HCT116 (cell line): ENCODE measurements at regions not wholly inside any gene's neighbourhood (a gene's known extent, or its start where the extent isn't known, plus 50 kb on each side); places are given as distances from the start of the nearest gene placed in this dataset.

ENCODE experiments used
- ATAC-seq: fragments of 200-7000 bp; cut with Tn5 transposase; 2 replicates; pipeline ENCODE4 v1.9.1; 2020; ENCODE audit warnings: mild to moderate bottlenecking, moderate library complexity
- BruUV-seq: library from RNA; stranded (reverse); fragments of 400-500 nt; replicated peaks from 2 replicates; lab custom pipeline; 2021; lab: Mats Ljungman, UMichigan
- CTCF ChIA-PET: fragments of 300-600 bp; sonication (Branson Sonifier 250); formaldehyde crosslinking; loops from one replicate; lab custom pipeline; 2021; ENCODE audit warnings: antibody characterized with exemption; lab: Charles Lee
- POLR2A ChIA-PET: fragments of 300-600, 350-600 bp; sonication (Branson Sonifier 250); formaldehyde crosslinking; loops from one replicate; lab custom pipeline; 2021; ENCODE audit warnings: antibody characterized with exemption; lab: Charles Lee
- RAD21 ChIA-PET, 2 experiments: fragments of 300-600 bp; sonication (Branson Sonifier 250); formaldehyde crosslinking; loops; one replicate each; lab custom pipeline; 2023; ENCODE audit warnings: low total read pairs in 2 of 2; ENCODE audit not compliant: uncharacterized antibody in 2 of 2, unreplicated experiment in 2 of 2, low non-redundant PET in 1 of 2; lab: Charles Lee
- DNase-seq: peaks from one replicate; pipeline ENCODE4 v3.0.0-alpha.2; 2010; ENCODE audit warnings: low read depth, low spot score
- H2AFZ ChIP-seq: fragments of 200-600 bp; shearing (Covaris generic), sonication (generic); 2 replicates; pipeline ENCODE4 v1.6.1; 2017; ENCODE audit warnings: low read depth, mixed run types, mixed read lengths, antibody characterized with exemption, low read length; ENCODE audit not compliant: poor library complexity, severe bottlenecking
- H3K27ac ChIP-seq: 2 replicates; pipeline ENCODE4 v1.5.1; 2012; ENCODE audit warnings: low read depth, low read length
- H3K27me3 ChIP-seq: fragments of 200-600 bp; sonication (generic); 2 replicates; pipeline ENCODE4 v1.6.1; 2016; ENCODE audit warnings: mixed run types, low read length, mixed read lengths; ENCODE audit not compliant: insufficient read depth
- H3K36me3 ChIP-seq, 2 experiments: fragments of 200-500 bp in 1 of 2; fragments of 200-600 bp in 1 of 2; sonication (Bioruptor generic) in 1 of 2; sonication (generic) in 1 of 2; 2 replicates each; pipeline versions ENCODE4 v1.5.1 to v1.6.1; 2014 to 2016; ENCODE audit warnings: low read length in 2 of 2, inconsistent platforms in 1 of 2, mixed read lengths in 1 of 2, mixed run types in 1 of 2; ENCODE audit not compliant: insufficient read depth in 2 of 2, control insufficient read depth in 1 of 2
- H3K4me1 ChIP-seq, 2 experiments: fragments of 200-600 bp in 1 of 2; sonication (generic) in 1 of 2; 2 replicates each; pipeline versions ENCODE4 v1.5.1 to v1.6.1; 2012 to 2017; ENCODE audit warnings: low read length in 2 of 2, inconsistent platforms in 1 of 2, mild to moderate bottlenecking in 1 of 2, mixed read lengths in 1 of 2, mixed run types in 1 of 2, moderate library complexity in 1 of 2; ENCODE audit not compliant: insufficient read depth in 2 of 2, control insufficient read depth in 1 of 2
- H3K4me2 ChIP-seq: fragments of 200-600 bp; sonication (generic); 2 replicates; pipeline ENCODE4 v1.6.1; 2017; ENCODE audit warnings: mixed run types, low read length, mixed read lengths
- H3K4me3 ChIP-seq, 2 experiments: fragments of 200-600 bp in 1 of 2; sonication (generic) in 1 of 2; replicated peaks in 1 of 2; 2 replicates each; pipeline ENCODE4 v1.5.1; 2011 to 2016; ENCODE audit warnings: low read length in 2 of 2, control low read depth in 1 of 2, low read depth in 1 of 2, mild to moderate bottlenecking in 1 of 2, mixed read lengths in 1 of 2, mixed run types in 1 of 2
- H3K79me2 ChIP-seq: fragments of 200-600 bp; sonication (generic); 2 replicates; pipeline ENCODE4 v1.6.1; 2017; ENCODE audit warnings: mild to moderate bottlenecking, mixed run types, low read length, moderate library complexity, mixed read lengths; ENCODE audit not compliant: insufficient read depth
- H3K9ac ChIP-seq: fragments of 200-600 bp; sonication (generic); 2 replicates; pipeline ENCODE4 v1.6.1; 2016; ENCODE audit warnings: low read length, mixed read lengths
- H3K9me2 ChIP-seq: fragments of 200-600 bp; sonication (generic), shearing (Covaris generic); 2 replicates; pipeline ENCODE4 v1.6.1; 2017; ENCODE audit warnings: mixed run types, mild to moderate bottlenecking, moderate library complexity; ENCODE audit not compliant: insufficient read depth
- H3K9me3 ChIP-seq, 2 experiments: fragments of 200-500 bp in 1 of 2; fragments of 200-600 bp in 1 of 2; sonication (Bioruptor generic) in 1 of 2; sonication (generic) in 1 of 2; 2 replicates each; pipeline ENCODE4 v1.6.1; 2014 to 2017; ENCODE audit warnings: low read length in 2 of 2, mixed read lengths in 2 of 2, inconsistent platforms in 1 of 2, low read depth in 1 of 2, mild to moderate bottlenecking in 1 of 2, mixed run types in 1 of 2, moderate library complexity in 1 of 2; ENCODE audit not compliant: control insufficient read depth in 1 of 2, insufficient read depth in 1 of 2
- H4K20me1 ChIP-seq: fragments of 200-600 bp; sonication (generic), shearing (Covaris generic); 2 replicates; pipeline ENCODE4 v1.6.1; 2017; ENCODE audit warnings: mixed run types, mild to moderate bottlenecking, moderate library complexity; ENCODE audit not compliant: insufficient read depth
- EGR1 ChIP-seq: IDR thresholded peaks from 2 replicates; pipeline ENCODE4 v1.6.1; 2012; ENCODE audit warnings: low read depth
- FOSL1 ChIP-seq: IDR thresholded peaks from 2 replicates; pipeline ENCODE4 v1.6.1; 2012; ENCODE audit warnings: low read depth
- POLR2A ChIP-seq: IDR thresholded peaks from 2 replicates; pipeline ENCODE4 v1.7.0; 2011; ENCODE audit warnings: borderline replicate concordance; ENCODE audit not compliant: insufficient read depth, insufficient read length; ENCODE audit errors: extremely low read depth
- POLR2AphosphoS5 ChIP-seq: IDR thresholded peaks from 2 replicates; pipeline ENCODE4 v1.6.1; 2011; ENCODE audit warnings: mild to moderate bottlenecking, low read depth, low read length, moderate library complexity
- RAD21 ChIP-seq: IDR thresholded peaks from 2 replicates; pipeline ENCODE4 v1.6.1; 2012; ENCODE audit warnings: low read depth, mild to moderate bottlenecking
- TCF7L2 ChIP-seq: IDR thresholded peaks from 2 replicates; pipeline ENCODE4 v1.7.0; 2011; ENCODE audit warnings: borderline replicate concordance, inconsistent platforms; ENCODE audit not compliant: insufficient read depth, insufficient read length; ENCODE audit errors: extremely low read depth
- YY1 ChIP-seq: IDR thresholded peaks from 2 replicates; pipeline ENCODE4 v1.6.1; 2011; ENCODE audit warnings: low read length, low read depth, moderate library complexity, mild to moderate bottlenecking; ENCODE audit not compliant: insufficient replicate concordance; ENCODE audit errors: extremely low read depth
- ZNF274 ChIP-seq: fragments of 200-500 bp; sonication (Bioruptor generic); IDR thresholded peaks from 2 replicates; pipeline ENCODE4 v1.6.1; 2014; ENCODE audit warnings: mild to moderate bottlenecking, low read depth, low read length, inconsistent platforms
- intact Hi-C: fragments of 100-400 bp; cut with micrococcal nuclease; formaldehyde crosslinking; loops from 2 replicates; pipeline ENCODE4 v1.10.0; 2022
- TF ChIP-seq, protein P1 (sequence below), 3 experiments: fragments of 200-600 bp in 1 of 3; sonication (generic) in 1 of 3; IDR thresholded peaks in 2 of 3; conservative IDR thresholded peaks in 1 of 3; 2 replicates each; pipeline ENCODE4 v1.5.1; 2012 to 2017; ENCODE audit warnings: low read depth in 2 of 3, low read length in 2 of 3, antibody characterized with exemption in 1 of 3, borderline replicate concordance in 1 of 3, control low read depth in 1 of 3, mild to moderate bottlenecking in 1 of 3, mixed read lengths in 1 of 3, mixed run types in 1 of 3, moderate library complexity in 1 of 3; ENCODE audit not compliant: insufficient read depth in 1 of 3
- TF ChIP-seq, protein P2 (sequence below): IDR thresholded peaks from 2 replicates; pipeline ENCODE4 v1.6.1; 2012
- TF ChIP-seq, protein P3 (sequence below): IDR thresholded peaks from 2 replicates; pipeline ENCODE4 v1.6.1; 2011; ENCODE audit warnings: mild to moderate bottlenecking, low read length, moderate library complexity; ENCODE audit not compliant: insufficient replicate concordance; ENCODE audit errors: extremely low read depth

DNA sequence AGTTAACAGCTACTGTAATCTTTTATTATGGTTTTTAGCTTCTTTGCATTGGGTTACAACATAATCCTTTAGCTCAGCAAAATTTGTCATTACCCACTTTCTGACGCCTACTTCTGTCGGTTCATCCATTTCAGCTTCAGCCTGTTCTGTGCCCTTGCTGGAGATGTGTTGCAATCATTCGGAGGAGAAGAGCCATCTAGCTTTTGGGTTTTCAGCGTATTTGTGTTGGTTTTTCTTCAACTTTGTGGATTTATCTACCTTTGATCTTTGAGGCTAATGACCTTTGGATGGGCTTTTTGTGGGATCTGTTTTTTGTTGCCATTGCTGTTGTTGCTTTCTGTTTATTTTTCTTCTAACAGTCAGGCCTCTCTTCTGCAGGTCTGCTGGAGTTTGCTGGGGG is 69.2 kb upstream of the ATXN7L3B start:
- ChIA-PET RAD21 (no interaction called here), POLR2A (no interaction called here), CTCF (no interaction called here)
- DNase-seq (no peak), ATAC-seq (no peak)
- no peaks in the 10 kb centered on the region for H3K4me1 ChIP-seq
- no peak overlapping the region for H2AFZ ChIP-seq
- no peaks in the 10 kb centered on the region for H3K9me2 ChIP-seq
- intact Hi-C loops, result no loop called here
- no peaks in the 10 kb centered on the region for H3K9me3 ChIP-seq
- no peaks in the 10 kb centered on the region for H4K20me1 ChIP-seq
- no peaks in the 10 kb centered on the region for H3K79me2 ChIP-seq
- no peak overlapping the region for H3K4me2 ChIP-seq
- no peak overlapping the region for H3K27ac ChIP-seq
- no peaks in the 10 kb centered on the region for H3K27me3 ChIP-seq
- no peak overlapping the region for H3K4me3 ChIP-seq
- TF ChIP-seq EGR1 (no peak), YY1 (no peak), RAD21 (no peak), FOSL1 (no peak), TCF7L2 (no peak), POLR2A (no peak), ZNF274 (no peak), POLR2AphosphoS5 (no peak)
- TF ChIP-seq, protein P1, sequence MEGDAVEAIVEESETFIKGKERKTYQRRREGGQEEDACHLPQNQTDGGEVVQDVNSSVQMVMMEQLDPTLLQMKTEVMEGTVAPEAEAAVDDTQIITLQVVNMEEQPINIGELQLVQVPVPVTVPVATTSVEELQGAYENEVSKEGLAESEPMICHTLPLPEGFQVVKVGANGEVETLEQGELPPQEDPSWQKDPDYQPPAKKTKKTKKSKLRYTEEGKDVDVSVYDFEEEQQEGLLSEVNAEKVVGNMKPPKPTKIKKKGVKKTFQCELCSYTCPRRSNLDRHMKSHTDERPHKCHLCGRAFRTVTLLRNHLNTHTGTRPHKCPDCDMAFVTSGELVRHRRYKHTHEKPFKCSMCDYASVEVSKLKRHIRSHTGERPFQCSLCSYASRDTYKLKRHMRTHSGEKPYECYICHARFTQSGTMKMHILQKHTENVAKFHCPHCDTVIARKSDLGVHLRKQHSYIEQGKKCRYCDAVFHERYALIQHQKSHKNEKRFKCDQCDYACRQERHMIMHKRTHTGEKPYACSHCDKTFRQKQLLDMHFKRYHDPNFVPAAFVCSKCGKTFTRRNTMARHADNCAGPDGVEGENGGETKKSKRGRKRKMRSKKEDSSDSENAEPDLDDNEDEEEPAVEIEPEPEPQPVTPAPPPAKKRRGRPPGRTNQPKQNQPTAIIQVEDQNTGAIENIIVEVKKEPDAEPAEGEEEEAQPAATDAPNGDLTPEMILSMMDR (IDR thresholded peaks at IDR 0.05 in 2 of 3, conservative IDR thresholded peaks at IDR 0.05 in 1 of 3; ENCODE audit: borderline replicate concordance in 1 of 3, insufficient read depth in 1 of 3, low read depth in 2 of 3, low read length in 2 of 3), result no peak
- TF ChIP-seq, protein P2, sequence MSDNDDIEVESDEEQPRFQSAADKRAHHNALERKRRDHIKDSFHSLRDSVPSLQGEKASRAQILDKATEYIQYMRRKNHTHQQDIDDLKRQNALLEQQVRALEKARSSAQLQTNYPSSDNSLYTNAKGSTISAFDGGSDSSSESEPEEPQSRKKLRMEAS, result no peak
- TF ChIP-seq, protein P3, sequence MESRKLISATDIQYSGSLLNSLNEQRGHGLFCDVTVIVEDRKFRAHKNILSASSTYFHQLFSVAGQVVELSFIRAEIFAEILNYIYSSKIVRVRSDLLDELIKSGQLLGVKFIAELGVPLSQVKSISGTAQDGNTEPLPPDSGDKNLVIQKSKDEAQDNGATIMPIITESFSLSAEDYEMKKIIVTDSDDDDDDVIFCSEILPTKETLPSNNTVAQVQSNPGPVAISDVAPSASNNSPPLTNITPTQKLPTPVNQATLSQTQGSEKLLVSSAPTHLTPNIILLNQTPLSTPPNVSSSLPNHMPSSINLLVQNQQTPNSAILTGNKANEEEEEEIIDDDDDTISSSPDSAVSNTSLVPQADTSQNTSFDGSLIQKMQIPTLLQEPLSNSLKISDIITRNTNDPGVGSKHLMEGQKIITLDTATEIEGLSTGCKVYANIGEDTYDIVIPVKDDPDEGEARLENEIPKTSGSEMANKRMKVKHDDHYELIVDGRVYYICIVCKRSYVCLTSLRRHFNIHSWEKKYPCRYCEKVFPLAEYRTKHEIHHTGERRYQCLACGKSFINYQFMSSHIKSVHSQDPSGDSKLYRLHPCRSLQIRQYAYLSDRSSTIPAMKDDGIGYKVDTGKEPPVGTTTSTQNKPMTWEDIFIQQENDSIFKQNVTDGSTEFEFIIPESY, result no peak
- no peaks in the 10 kb centered on the region for H3K36me3 ChIP-seq
- no peak overlapping the region for H3K9ac ChIP-seq
- BruUV-seq, result no TSS peak
